ENCODE measurements at regions not wholly inside any gene's neighbourhood (a gene's known extent, or its start where the extent isn't known, plus 50 kb on each side); places are given as distances from the start of the nearest gene placed in this dataset.

DNA sequence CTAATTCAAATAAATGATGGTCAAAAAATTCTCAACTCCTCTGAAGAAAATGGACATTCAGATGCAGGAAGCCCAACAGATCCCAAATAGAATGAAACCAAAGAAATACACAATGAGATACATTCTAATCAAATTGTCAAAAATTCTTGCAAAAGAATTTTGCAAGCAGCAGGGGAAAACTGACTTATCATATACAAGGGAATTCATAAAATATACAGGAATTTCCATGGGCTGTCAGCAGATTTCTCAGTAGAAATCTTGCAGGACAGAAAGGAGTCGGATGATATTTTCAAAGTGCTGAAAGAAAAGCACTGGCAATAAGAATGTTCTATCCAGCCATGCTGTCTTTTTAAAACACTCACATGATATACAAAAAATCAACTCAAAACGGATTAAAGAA lies 194.6 kb upstream of the ZC3H12C start:
- no peak for ATAC-seq (ENCODE audit: low FRiP score)
- no peak for TF ChIP-seq CTCF (IDR thresholded peaks at IDR 0.05)
- no peak for DNase-seq (ENCODE audit: low spot score)

GRCh38 chr11:109902764-109903433 lies 190.3 kb upstream of the ZC3H12C start:
- ATAC-seq (ENCODE audit: low FRiP score) (no peak), DNase-seq (ENCODE audit: low spot score) (no peak)
- TF ChIP-seq CTCF (IDR thresholded peaks at IDR 0.05), result no peak

DNA sequence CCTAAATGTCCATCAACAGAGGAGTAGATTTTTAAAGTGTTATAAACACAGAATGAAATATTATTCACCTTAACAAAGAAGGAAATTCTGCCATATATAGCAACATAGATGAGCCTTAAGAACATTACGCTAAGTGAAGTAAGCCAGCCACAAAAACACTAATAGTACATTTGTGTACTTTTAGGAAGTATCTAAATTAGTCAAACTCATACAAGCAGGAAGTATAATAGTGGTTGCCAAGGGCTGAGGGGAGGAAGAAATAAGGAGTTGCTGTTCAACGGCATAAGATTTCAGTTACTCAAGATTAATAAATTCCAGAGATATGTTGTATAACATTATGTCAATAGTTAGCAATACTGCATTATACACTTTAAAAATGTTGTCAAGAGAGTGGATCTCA lies 181.7 kb upstream of the ZC3H12C start:
- DNase-seq (ENCODE audit: low spot score), result no peak
- TF ChIP-seq CTCF (IDR thresholded peaks at IDR 0.05), result no peak
- ATAC-seq (ENCODE audit: low FRiP score), result no peak

DNA sequence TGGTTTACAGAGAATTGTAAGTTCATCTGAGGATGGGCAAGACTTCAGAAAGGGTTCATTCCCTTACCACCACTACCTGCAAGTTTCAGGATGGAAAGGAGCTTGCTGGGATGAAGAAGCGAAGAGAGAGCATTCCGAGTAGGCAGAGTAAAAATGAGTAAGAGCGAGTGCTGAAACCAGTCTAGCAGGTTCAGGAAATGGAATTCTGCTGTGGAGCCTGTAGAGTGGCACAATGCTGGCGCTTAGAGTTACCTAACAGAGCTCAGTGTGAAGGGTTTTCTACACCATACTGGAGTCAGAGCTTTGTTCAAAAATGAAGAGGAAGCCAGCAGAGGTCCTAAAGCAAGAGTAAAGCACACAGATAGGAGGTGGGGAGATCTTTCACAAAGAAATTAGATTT lies 179.2 kb upstream of the ZC3H12C start:
- no peak for TF ChIP-seq CTCF (IDR thresholded peaks at IDR 0.05)
- no peak for DNase-seq (ENCODE audit: low spot score)
- no peak for ATAC-seq (ENCODE audit: low FRiP score)

GRCh38 chr11:109914809-109915653 lies 178.2 kb upstream of the ZC3H12C start:
- TF ChIP-seq CTCF (IDR thresholded peaks at IDR 0.05), result no peak
- no peak for ATAC-seq (ENCODE audit: low FRiP score)
- no peak for DNase-seq (ENCODE audit: low spot score)

DNA sequence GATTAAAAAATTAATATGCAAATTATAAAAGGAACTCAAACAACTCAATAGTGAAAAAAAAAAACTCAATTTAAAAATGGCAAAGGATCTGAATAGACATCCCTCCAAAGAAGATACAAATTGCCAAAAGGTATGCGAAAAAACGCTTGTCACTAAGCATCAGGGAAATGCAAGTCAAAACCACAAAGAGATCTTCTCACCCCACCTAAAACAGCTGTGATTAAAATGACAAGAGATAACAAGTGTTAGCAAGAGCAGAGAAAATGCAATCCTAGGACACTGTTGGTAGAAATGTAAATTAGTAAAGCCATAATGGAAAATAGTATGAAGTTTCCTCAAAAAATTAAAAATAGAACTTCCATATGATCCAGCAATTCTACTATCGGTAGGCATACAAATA lies 166.3 kb upstream of the ZC3H12C start:
- no peak for ATAC-seq (ENCODE audit: low FRiP score)
- DNase-seq (ENCODE audit: low spot score), result no peak
- no peak for TF ChIP-seq CTCF (IDR thresholded peaks at IDR 0.05)

DNA sequence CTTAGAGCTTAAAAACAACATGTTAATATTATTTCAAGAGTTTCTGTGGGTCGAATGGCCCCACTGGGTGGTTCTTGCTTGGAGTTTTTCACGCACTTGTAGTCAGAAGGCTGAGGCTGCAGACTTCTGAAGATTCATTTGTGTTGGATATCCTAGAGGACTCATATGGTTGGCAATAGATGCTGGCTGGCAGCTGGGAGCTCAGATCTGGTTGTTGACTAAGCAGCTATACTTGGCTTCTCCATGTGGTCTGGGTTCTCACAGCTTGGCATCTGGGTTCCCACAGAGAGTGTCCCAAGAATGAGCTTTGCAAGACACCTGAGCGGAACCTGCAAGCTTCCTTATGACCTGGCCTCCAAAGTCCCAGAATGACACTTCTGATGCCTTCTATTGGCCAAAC lies 163.9 kb upstream of the ZC3H12C start:
- no peak for DNase-seq (ENCODE audit: low spot score)
- ATAC-seq (ENCODE audit: low FRiP score), result no peak
- no peak for TF ChIP-seq CTCF (IDR thresholded peaks at IDR 0.05)

Measured in omental fat pad (tissue), 3 donors.